MM.1S (cell line): ENCODE measurements at regions not wholly inside any gene's neighbourhood (a gene's known extent, or its start where the extent isn't known, plus 50 kb on each side); places are given as distances from the start of the nearest gene placed in this dataset.

Source experiments
- DNase-seq: peaks from one replicate; pipeline ENCODE4 v3.0.0-alpha.2; 2015
- H2AFZ ChIP-seq: fragments of 300-600 bp; sonication (generic); 2 replicates; pipeline ENCODE4 v1.6.0; 2016; ENCODE audit warnings: antibody characterized with exemption, low read length
- H3F3A ChIP-seq: fragments of 300-600 bp; sonication (generic); 2 replicates; pipeline ENCODE4 v1.6.1; 2016; ENCODE audit warnings: mild to moderate bottlenecking, antibody characterized with exemption, low read length, moderate library complexity, mixed read lengths; ENCODE audit not compliant: insufficient read depth
- H3K27ac ChIP-seq: fragments of 300-600 bp; sonication (generic); 2 replicates; pipeline ENCODE4 v1.5.1; 2016; ENCODE audit warnings: mild to moderate bottlenecking, low read length
- H3K27me3 ChIP-seq: fragments of 300-600 bp; sonication (generic); replicated peaks from 2 replicates; pipeline ENCODE4 v1.6.0; 2016; ENCODE audit warnings: low read length; ENCODE audit not compliant: insufficient read depth
- H3K36me3 ChIP-seq: fragments of 300-600 bp; sonication (generic); replicated peaks from 2 replicates; pipeline ENCODE4 v1.6.1; 2016; ENCODE audit warnings: mild to moderate bottlenecking, low read length, mixed read lengths; ENCODE audit not compliant: insufficient read depth
- H3K4me1 ChIP-seq: fragments of 300-600 bp; sonication (generic); 2 replicates; pipeline ENCODE4 v1.6.1; 2016; ENCODE audit warnings: low read length, mixed read lengths
- H3K4me2 ChIP-seq: fragments of 300-600 bp; sonication (generic); 2 replicates; pipeline ENCODE4 v1.6.0; 2016; ENCODE audit warnings: low read depth, low read length
- H3K4me3 ChIP-seq: fragments of 300-600 bp; sonication (generic); 2 replicates; pipeline ENCODE4 v1.5.1; 2016; ENCODE audit warnings: low read length, mixed read lengths
- H3K79me2 ChIP-seq: fragments of 300-600 bp; sonication (generic); 2 replicates; pipeline ENCODE4 v1.6.1; 2016; ENCODE audit warnings: mixed run types, low read length, mixed read lengths
- H3K9ac ChIP-seq: fragments of 300-600 bp; sonication (generic); 2 replicates; pipeline ENCODE4 v1.6.1; 2016; ENCODE audit warnings: low read length, mixed read lengths
- H3K9me2 ChIP-seq: fragments of 300-600 bp; sonication (generic); replicated peaks from 2 replicates; pipeline ENCODE4 v1.6.1; 2016; ENCODE audit warnings: mild to moderate bottlenecking, low read length, mixed read lengths; ENCODE audit not compliant: insufficient read depth
- H3K9me3 ChIP-seq: fragments of 300-600 bp; sonication (generic); replicated peaks from 2 replicates; pipeline ENCODE4 v1.6.1; 2016; ENCODE audit warnings: mild to moderate bottlenecking, low read length, mixed read lengths; ENCODE audit not compliant: insufficient read depth
- H4K20me1 ChIP-seq: fragments of 300-600 bp; sonication (generic); 2 replicates; pipeline ENCODE4 v1.6.1; 2016; ENCODE audit warnings: mild to moderate bottlenecking, low read length, moderate library complexity, mixed read lengths; ENCODE audit not compliant: insufficient read depth
- CTCF ChIP-seq: fragments of 300-600 bp; sonication (generic); IDR thresholded peaks from 2 replicates; pipeline ENCODE4 v1.5.1; 2016; ENCODE audit warnings: antibody characterized with exemption, low read length, mixed read lengths
- EZH2 ChIP-seq: fragments of 300-600 bp; sonication (generic); optimal IDR thresholded peaks from 2 replicates; pipeline ENCODE3; 2017; ENCODE audit warnings: low read depth, mild to moderate bottlenecking, antibody characterized with exemption, low read length, mixed read lengths
- EZH2phosphoT487 ChIP-seq: fragments of 300-600 bp; sonication (generic); IDR thresholded peaks from 2 replicates; pipeline ENCODE4 v1.6.1; 2018; ENCODE audit warnings: antibody characterized with exemption, low read length

GRCh38 chr14:99040052-99040451, 231.9 kb downstream of the BCL11B start:
- no peaks in the 10 kb centered on the region for H3K9me2 ChIP-seq
- no peak overlapping the region for H3K4me3 ChIP-seq
- no peak overlapping the region for H3K4me2 ChIP-seq
- H3K36me3 ChIP-seq: no peaks in the 10 kb centered on the region
- TF ChIP-seq CTCF (no peak), EZH2phosphoT487 (no peak)
- H3K4me1 ChIP-seq: no peaks in the 10 kb centered on the region
- H3K27me3 ChIP-seq: no peaks in the 10 kb centered on the region
- H3K27ac ChIP-seq: no peak overlapping the region
- no peak overlapping the region for H2AFZ ChIP-seq
- H3K9me3 ChIP-seq: no peaks in the 10 kb centered on the region
- H3K79me2 ChIP-seq: no peaks in the 10 kb centered on the region
- H3F3A ChIP-seq: no peaks in the 10 kb centered on the region
- H3K9ac ChIP-seq: no peak overlapping the region
- DNase-seq: no peak
- no peaks in the 10 kb centered on the region for H4K20me1 ChIP-seq

DNA sequence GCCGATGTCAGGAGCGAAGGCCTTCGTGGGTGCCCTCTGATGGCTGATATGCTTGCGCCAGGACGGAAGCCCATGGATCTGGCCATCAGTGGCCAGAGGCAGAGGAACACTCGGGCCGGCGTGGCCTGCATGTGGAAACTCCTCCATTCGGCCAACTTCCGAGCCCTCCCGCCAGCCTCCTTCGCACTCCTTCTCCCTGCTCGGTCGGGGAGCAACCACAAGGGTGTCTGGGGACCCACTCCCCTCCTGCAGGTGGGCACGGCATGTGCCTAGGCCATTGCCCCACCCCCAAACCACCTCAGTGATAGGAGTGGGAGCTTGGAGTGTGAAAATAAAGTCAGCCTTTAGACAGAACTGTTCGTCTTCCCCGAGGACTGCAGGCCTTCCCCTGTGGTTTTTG, 231.3 kb downstream of the BCL11B start:
- Histone ChIP-seq H3K9me3 (no peaks in the 10 kb centered on the region), H4K20me1 (no peaks in the 10 kb centered on the region), H3K27ac (no peak overlapping the region), H3K36me3 (no peaks in the 10 kb centered on the region), H3K9me2 (no peaks in the 10 kb centered on the region), H3K4me3 (no peak overlapping the region), H2AFZ (no peak overlapping the region), H3K4me2 (no peak overlapping the region), H3K27me3 (no peaks in the 10 kb centered on the region), H3K79me2 (no peaks in the 10 kb centered on the region), H3K9ac (no peak overlapping the region), H3K4me1 (no peaks in the 10 kb centered on the region), H3F3A (no peaks in the 10 kb centered on the region)
- no peak for DNase-seq
- TF ChIP-seq EZH2 (no peak), CTCF (no peak), EZH2phosphoT487 (no peak)

DNA sequence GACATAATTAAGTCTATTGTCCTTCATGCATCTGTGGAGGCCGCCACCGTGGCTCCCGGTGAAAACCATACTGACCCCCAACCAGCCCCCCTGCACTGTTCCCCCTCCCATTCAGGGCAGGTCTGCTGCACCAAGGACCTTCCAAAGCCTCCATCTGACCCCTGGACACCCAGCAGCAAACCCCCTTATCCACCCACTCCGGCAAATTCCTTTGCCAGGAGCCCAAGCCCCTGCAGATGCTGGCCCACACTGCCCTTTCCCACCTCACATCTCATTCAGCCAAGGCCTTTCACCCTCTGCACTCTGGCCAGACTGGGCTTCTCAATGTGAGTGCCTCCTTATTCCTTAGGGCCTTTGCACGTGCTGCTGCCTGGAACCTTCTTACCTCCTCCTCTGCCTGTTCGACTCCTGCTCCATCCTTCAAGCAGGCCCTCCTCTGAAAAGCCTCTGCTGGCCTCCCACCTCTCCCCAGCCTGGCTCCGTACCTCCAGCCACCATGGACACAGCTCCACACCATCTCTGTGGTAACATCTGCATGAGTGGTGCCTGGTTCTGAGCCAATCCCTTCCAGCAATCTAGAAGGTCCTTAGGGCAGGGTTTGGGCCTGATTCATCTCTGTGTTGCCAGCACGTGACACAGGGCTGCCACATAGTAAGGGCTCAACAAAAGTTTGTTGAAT, 230.7 kb downstream of the BCL11B start:
- Histone ChIP-seq H3K4me1 (no peaks in the 10 kb centered on the region), H3K27me3 (no peaks in the 10 kb centered on the region), H3K79me2 (no peaks in the 10 kb centered on the region), H3K9me3 (no peaks in the 10 kb centered on the region), H2AFZ (no peak overlapping the region), H3K4me3 (no peak overlapping the region), H3K9me2 (no peaks in the 10 kb centered on the region), H3F3A (no peaks in the 10 kb centered on the region), H3K36me3 (no peaks in the 10 kb centered on the region), H4K20me1 (no peaks in the 10 kb centered on the region), H3K27ac (no peak overlapping the region), H3K4me2 (no peak overlapping the region), H3K9ac (no peak overlapping the region)
- no peak for TF ChIP-seq EZH2phosphoT487
- TF ChIP-seq EZH2: no peak
- TF ChIP-seq CTCF: no peak
- DNase-seq: no peak
